Skin epidermis (tissue), 12 donors: ENCODE measurements at regions not wholly inside any gene's neighbourhood (a gene's known extent, or its start where the extent isn't known, plus 50 kb on each side); places are given as distances from the start of the nearest gene placed in this dataset.
"Not testable (repeated sequence)": the region's sequence is repeated elsewhere in the genome, so short reads cannot be mapped to it uniquely, and the experiment has no call there.

Experiments
- H3K27ac ChIP-seq, 21 experiments: fragments of 200-600 bp; sonication (generic) in 11 of 21; one replicate each; pipeline ENCODE4 v1.5.0; 2020; ENCODE audit warnings: mild to moderate bottlenecking in 3 of 21, inconsistent platforms in 2 of 21, moderate library complexity in 2 of 21
- H3K4me3 ChIP-seq, 7 experiments: fragments of 200-600 bp; sonication (generic) in 2 of 7; one replicate each; pipeline ENCODE4 v1.5.0; 2020; ENCODE audit warnings: inconsistent platforms in 2 of 7, mild to moderate bottlenecking in 2 of 7, moderate library complexity in 1 of 7

DNA sequence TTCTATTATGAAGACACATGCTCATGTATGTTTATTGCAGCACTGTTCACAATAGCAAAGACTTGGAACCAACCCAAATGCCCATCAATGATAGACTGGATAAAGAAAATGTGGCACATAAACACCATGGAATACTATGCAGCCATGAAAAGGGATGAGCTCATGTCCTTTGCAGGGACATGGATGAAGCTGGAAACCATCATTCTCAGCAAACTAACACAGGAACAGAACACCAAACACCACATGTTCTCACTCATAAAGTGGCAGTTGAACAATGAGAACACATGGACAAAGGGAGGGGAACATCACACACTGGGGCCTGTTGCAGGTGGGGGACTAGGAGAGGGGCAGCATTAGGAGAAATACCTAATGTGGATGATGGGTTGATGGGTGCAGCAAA, 77.9 kb upstream of the BCHE start:
- not testable (repeated sequence) for H3K4me3 ChIP-seq, H3K27ac ChIP-seq

DNA sequence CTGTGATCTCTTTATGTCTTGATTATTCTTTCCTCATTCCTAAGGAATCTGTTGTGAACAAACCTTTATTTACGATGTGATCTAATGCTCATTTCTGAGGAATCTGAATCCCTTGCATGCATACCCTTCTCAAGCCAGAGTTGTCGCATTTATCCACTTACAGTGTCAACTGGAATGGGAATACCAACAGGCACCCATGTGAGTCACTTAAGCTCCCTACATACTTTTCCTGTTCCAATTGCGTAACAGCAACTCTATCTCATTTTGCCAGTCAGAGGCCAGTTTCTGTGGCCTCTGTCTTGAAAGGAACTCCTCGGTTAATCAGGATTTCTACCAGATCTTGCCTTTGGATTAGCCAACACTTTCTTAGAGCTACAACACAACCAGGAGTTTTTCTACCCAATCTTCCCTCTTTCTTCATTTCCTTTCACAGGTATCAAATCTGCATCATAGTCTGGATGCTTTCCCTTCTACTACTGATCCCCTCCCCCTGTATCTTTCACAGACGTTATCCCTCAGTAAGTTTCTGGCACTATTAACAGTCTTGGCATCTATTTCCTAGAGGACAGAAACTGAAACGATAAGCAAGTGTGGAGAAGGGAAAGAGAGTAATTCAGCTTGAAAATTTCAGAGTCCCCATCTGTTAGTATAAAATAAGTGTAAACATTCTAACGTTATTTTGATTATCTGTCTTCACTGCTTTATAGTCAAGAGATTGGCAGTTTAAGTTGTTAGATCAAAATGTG, 66.8 kb upstream of the BCHE start:
- Histone ChIP-seq H3K4me3 (no peak overlapping the region), H3K27ac (no peak overlapping the region)

DNA sequence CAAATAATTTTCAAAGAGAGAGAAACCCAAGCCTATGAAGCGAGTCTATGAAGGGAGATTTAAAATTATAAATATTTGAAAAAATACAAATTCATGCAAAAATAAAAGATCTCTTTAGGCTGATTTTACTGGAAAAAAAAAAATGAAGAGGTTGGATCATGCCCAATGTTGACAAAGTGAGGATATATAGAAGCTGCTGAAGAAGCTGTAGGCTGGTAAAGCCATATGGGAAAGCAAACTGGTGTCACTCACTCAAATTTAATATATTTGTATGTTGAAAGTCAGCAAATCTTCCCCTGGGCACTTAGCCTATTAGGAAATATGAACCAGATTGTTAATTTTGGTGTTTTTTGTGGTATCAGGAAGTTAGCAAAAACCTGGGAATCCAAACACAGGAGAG, 61.8 kb upstream of the BCHE start:
- no peak overlapping the region for H3K4me3 ChIP-seq
- no peak overlapping the region for H3K27ac ChIP-seq

DNA sequence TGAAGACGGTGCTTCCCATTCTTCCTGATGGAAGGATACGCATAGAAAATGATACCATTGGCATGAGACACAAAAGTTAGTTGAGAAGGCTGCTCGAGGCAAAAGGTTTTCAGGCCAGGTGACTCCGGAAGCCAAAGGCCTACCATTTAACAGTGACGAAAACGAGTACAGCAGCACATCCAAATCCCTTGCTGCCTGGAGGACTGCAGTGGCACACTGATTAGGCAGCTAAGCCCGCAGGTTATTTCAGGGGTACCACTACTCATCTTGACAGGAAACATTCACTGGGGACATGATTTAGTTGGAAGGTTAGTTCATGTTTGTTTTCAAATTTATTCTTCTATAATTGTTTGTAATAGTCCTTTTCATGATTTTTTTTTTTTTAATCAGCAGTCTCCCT, 59.9 kb upstream of the BCHE start:
- no peak overlapping the region for H3K27ac ChIP-seq
- H3K4me3 ChIP-seq = no peak overlapping the region

DNA sequence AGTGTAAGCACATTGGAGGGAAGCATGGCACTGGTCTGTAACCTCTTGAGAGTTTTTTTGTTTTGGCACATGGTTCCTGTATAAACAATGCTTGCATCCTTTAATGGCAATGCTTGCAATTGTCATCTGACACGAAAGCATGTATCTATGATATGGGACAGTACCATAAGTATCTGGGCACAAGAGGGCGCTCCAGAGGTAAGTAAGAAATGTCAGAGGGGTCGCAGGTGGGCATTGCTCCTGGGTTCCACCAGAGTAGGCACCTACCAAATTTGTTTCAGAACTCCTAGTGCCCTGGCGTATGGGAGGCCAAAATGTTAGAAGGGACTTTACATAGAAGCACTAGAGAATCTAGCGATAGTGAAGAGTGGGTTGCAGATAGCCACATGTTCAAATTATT, 58.7 kb upstream of the BCHE start:
- Histone ChIP-seq H3K27ac (no peak overlapping the region), H3K4me3 (no peak overlapping the region)

DNA sequence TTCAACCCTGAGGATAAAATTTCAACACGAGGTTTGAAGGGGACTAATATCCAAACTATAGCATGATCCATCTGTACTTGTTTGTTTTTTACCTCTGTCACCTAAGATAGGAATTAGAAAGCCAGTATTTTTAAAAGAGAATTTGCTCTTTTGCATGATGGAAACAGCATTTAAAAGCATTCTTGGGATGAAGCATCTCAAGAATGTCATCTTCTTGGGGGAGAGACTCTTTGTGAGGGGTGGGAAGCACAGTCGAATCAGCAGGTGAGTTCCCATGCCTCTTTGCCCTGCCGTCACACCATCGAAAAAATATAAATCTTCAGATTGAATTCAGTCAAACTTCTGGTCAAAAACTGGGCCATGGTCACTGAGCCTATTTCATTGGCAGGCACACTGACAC, 55.3 kb upstream of the BCHE start:
- no peak overlapping the region for H3K4me3 ChIP-seq

More for the DNA sequence above, 55.3 kb upstream of the BCHE start:
- H3K27ac ChIP-seq = no peak overlapping the region
